ENCODE measurements at regions not wholly inside any gene's neighbourhood (a gene's known extent, or its start where the extent isn't known, plus 50 kb on each side); places are given as distances from the start of the nearest gene placed in this dataset.

DNA sequence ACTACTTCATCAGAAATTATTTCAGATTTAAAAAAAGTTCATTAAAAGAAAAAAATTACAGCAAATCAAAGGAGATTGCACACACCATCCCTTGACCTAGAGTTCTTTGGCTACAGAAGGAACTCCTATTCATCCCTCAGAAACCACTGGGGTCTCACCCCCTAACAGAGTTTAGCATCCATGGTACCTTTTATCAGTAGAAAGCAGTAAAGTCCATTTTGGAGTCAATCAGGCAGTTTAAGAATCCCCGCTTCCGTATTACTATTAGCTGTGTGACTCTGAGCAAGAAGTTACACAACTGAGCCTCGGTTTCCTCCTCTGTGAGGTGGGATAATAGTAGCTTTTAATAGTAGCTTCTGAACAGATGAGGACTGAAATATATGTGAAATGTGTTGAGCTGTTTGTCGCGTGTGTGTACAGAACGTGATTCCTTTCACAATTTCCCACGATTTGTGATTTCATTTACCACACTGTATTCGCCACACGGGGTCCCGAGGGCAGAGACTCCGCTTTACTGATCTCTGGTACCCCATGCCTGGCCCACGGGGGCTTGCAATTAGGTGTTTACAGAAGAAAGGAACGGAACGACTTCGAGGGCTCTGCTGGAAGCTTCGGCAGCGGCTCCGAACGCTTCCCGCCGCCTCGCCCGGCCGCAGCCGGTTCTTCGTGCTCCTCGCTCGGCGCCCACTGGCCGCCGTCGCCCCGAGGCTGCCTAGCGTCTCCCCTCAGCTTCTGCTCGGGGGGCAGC lies 72.5 kb upstream of the ZBED5 start:
- DNase-seq (ENCODE audit: low read depth in 3 of 3): no peak

DNA sequence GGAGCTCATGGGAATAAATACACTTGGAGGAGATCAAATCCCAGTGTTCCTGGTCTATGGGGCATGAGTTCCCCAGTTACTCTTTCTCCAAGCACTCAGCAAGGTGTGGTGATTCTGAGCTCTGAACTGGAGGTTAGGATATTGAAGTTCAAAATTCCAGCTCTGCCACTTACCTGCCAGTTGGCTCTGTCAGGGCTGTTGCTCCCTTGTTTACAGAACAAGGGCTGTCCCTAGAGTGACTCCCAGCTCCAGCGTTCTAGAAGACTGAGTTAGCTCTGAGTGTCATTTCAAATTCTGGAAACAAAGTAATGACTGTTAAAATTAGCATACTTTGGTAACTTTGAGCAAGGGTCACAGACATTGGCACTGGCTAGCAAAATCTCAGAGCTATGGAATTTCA lies 69.7 kb upstream of the ZBED5 start:
- no peak for DNase-seq (ENCODE audit: low read depth in 3 of 3)

DNA sequence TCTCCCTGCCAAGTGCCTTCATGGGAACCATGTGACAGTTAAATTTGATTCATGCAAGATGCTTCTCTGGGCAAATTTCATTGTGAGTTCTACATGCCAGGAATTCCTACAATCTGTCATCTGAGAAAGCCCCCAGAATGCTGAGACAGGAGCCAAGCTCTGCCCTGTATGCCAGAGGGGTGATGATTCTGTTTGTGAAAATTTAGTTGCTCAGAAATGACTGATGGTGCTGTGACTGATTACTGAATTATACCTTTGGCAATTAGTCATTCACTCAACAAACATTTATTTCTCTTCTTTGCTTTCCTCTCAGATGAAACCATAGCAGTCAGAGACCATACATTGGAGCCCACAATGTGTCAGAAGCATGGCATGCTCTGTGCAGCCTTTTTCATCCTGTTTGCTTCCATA lies 69.0 kb upstream of the ZBED5 start:
- no peak for DNase-seq (ENCODE audit: low read depth in 3 of 3)

DNA sequence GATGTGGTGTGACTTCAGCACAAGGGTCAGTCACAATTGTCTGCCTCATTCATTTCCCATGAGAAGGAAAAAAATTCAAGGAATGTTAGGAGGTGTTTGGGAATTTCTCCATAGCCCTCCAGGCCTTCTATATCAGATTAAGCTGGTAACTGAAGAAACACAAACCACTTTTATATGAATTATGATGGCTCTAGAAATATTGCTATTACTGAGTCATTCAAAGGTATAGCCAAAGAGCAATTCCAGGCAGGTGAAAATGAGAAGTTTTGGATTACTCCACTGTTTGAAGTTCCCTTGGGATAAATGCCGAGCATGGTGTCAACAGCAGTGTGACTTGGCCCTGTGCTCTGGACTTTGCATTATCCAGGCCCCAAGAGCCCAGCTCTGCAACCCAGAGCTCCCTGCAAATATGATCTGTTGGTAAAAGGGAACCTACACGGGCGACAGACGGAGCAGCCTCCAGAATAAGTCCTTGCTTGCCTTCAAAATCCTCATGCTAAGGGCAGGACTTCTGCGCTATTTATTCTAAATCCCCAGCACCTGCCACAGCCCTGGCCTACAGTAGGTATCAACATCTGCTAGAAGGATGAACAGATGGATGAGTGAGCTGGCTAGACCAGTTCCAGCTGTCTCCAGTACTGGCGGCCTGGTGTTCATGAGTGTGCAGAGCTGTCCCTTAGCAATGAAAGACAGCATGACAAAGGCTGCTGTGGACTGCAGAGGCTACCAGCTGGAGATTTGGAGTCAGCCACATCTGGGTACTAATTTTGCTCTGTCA lies 67.5 kb upstream of the ZBED5 start:
- no peak for DNase-seq (ENCODE audit: low read depth in 3 of 3)

DNA sequence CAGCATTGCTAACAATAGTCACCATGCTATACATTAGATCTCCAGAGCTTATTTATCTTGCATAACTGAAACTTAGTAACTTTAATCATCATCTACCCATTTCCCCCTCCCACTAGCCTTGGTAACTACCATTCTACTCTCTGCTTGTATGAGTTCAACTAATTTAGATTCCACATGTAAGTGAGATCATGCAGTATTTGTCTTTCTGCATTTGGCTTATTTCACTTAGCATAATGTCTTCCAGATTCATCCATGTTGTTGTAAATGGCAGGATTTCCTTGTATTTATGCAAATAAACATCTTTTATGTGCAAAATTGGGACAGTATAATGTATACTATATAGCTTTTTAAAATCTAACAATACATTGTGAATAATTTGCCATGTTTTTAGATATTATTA lies 66.0 kb upstream of the ZBED5 start:
- DNase-seq (ENCODE audit: low read depth in 3 of 3): no peak

DNA sequence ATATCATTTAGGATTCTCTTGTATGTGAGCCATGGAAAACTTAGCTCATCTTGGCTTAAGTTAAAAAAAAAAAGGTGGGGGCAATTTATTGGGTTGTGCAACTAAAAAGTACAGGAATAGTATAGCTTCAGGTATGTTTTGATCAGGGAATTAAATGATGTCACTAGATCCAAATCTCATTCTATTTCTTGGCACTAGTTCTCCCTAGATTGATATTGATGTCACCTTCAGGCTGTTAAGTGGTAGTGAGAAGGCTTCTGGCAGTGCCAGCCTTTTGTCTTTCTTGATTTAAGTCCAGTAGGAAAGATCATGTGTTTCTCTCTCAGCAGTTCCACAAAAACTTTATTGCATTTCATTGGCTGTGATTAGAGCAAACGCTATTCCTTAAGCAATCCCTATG lies 65.0 kb upstream of the ZBED5 start:
- no peak for DNase-seq (ENCODE audit: low read depth in 3 of 3)

DNA sequence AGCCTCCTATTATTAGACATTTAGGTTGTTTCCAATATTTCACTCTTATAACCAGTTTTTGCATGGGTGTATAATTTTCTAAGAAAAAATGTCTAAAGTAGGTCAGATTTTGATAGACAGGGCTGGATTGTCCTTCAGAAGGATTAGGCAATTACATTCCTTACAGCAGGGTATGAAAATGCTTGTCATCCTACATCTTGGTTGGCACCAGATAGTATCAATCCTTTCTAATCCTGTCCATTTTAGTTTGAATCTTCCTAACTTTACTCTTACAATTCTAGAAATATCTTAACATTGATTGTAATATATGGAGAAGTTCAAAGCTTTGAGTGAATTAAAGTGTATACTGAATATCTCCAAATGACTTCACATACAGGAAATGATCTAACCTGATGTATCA lies 63.0 kb upstream of the ZBED5 start:
- no peak for DNase-seq (ENCODE audit: low read depth in 3 of 3)

DNA sequence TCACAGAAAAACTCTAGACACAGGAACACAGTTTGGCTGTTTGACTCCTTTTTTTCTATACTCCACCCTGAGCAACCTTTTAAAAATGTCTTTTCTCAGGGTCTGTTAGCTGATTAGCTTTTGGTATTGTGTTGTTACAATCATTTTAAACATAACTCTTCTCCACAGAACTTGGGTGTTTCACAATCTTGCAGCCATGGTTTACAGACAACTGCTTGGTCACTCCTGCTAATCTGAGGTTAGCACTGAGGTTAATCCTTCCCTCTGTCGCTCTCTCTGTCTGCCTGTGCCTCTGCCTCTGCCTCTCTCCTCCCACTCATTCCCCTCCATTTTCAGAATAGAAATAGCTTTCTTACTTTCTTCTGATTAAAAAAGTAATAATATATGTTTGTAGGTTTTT lies 62.4 kb upstream of the ZBED5 start:
- no peak for DNase-seq (ENCODE audit: low read depth in 3 of 3)

DNA sequence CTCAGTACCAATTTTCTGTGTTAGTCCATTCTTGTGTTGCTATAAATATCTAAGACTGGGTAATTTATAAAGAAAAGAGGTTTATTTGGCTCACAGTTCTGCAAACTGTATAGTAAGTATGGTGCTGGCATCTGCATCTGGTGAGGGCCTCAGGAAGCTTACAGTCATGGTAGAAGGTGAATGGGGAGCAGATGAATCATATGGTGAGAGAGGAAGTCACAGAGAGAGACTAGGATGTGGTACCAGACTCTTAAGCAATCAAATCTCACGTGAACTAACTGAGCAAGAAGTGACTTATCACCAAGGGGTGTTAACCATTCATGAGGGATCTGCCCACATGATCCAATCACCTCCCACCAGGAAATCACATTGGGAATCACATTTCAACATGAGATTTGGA lies 60.8 kb upstream of the ZBED5 start:
- DNase-seq (ENCODE audit: low read depth in 3 of 3): no peak

DNA sequence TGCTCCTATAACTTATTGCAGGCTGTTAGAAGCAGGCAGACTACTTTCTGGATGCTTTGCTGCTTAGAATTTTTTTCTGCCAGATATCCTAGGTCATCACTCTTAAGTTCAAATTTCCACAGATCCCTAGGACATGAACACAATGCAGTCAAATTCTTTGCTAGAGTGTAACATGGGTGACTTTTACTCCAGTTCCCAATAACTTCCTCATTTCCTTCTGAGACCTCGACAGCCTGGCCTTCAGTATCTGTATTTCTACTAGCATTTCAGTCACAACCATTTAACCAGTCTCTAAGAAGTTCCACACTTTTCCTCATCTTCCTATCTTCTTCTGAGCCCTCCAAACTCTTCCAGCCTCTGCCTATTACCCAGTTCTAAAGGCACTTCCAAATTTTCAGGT lies 60.4 kb upstream of the ZBED5 start:
- no peak for DNase-seq (ENCODE audit: low read depth in 3 of 3)

DNA sequence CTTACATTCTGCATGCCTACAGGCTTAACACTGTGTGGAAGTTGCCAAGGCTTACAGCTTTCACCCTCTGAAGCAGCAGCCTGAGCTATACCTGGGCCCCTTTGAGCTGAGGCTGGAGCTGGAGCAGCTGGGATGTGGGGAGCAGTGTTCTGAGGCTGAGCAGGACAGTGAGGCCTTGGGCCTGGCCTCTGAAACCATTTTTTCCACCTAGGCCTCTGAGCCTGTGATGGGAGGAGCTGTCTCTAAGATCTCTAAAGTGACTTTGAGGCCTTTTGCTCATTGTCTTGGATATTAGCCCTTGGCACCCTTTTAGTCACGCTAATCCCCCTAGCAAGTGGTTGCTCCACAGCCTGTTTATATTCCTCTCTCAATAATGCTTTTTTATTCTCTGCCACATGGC lies 59.9 kb upstream of the ZBED5 start:
- DNase-seq (ENCODE audit: low read depth in 3 of 3): no peak

DNA sequence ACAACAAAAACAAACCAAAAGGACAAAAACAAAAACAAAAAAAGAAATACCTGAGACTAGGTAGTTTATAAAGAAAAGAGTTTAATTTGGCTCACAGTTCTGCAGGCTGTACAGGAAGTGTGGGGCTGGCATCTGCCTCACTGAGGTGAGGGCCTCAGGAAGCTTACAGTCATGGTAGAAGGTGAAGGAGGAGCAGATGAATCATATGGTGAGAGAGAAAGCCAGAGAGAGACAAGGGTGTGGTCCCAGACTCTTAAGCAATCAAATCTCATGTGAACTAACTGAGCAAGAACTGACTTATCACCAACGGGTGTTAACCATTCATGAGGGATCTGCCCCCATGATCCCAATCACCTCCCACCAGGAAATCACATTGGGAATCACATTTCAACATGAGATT lies 58.8 kb upstream of the ZBED5 start:
- no peak for DNase-seq (ENCODE audit: low read depth in 3 of 3)

DNA sequence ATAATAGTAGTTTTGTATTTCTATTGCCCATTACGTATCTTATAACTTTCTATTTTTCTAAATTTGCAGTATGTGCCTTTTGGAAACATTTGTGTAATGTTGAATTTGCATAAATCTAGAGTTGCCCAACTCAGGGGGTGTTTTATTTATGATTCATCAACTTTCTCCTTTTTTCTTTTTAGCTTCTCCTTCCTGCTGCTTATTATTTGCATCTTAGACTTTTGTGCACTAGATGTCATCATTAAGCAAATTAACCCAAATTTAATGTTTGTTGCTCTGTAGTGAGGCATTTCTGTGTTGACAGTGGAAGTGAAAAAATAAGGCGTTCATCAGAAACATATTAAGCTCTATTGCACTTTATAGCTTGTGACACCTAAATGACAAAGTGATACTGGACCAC lies 56.2 kb upstream of the ZBED5 start:
- no peak for DNase-seq (ENCODE audit: low read depth in 3 of 3)

DNA sequence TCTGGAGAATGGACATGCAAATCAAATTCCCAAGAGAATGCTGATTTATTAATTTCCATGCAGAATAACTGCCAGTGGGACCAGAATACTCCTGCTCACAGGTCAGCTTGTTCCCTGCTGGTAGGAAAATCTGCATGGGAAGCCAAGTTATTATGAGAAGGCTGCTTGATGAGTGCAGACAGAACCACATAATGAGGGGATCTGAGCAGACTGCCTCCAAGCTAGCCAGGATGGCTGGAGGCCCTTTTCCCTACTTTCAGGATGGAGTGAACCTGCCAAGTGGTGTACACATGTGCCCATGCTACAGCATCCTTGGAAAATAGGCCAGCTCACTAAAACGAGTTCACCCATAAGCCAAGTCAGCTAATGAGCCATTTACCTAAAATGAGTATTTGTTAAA lies 55.2 kb upstream of the ZBED5 start:
- no peak for DNase-seq (ENCODE audit: low read depth in 3 of 3)

DNA sequence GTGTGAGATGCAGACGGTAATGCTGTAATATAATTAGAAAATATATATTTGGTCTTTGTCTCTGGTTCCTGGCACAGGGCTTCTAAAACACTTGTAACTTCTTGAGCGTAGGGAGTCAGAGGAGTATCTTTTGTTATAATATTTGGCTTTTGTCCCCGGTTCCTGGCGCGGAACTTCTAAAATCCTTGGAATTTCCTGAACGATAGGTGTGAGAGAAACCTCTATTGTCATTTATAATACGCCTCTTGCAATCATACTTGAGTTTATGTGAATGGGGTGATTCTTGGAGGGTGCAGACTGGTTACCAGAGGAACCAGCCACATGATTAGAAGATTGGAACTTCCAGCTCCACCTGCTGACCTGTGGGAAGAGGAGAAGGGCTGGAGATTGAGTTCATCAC lies 54.1 kb upstream of the ZBED5 start:
- no peak for DNase-seq (ENCODE audit: low read depth in 3 of 3)

DNA sequence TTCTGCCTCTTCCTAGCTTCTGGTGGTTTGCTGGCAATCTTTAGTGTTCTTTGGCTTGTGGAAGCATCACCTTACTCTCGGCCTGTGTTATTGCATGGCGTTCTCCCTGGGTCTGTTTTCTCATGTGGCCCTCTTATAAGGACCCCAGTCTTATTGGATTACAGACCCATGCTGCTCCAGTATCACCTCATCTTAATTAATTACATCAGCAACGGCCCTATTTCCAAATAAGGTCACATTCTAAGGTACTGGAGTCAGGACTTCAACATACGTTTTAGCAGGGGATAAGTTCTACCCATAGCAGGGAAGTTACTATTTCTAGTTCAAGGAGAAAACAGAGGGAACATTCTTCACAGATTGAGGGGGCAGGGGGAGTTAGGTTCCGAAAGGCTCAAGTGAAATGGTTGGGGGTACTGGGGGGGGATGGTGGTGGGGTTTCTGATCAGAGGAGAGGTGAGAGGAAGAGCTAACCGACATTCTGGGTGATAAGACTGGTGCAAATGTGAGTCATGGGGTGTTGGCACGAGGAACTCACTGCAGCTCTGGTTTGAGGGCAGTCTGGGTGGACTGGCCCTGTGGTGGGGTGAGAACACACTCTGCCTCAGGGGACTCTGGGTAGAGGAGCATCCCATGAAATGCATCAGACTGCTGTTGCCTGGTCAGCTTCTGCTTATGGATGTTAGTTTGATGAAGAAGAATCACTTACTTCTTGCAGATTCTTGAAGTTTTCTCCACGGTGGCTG lies 51.5 kb upstream of the ZBED5 start:
- no peak for DNase-seq (ENCODE audit: low read depth in 3 of 3)

DNA sequence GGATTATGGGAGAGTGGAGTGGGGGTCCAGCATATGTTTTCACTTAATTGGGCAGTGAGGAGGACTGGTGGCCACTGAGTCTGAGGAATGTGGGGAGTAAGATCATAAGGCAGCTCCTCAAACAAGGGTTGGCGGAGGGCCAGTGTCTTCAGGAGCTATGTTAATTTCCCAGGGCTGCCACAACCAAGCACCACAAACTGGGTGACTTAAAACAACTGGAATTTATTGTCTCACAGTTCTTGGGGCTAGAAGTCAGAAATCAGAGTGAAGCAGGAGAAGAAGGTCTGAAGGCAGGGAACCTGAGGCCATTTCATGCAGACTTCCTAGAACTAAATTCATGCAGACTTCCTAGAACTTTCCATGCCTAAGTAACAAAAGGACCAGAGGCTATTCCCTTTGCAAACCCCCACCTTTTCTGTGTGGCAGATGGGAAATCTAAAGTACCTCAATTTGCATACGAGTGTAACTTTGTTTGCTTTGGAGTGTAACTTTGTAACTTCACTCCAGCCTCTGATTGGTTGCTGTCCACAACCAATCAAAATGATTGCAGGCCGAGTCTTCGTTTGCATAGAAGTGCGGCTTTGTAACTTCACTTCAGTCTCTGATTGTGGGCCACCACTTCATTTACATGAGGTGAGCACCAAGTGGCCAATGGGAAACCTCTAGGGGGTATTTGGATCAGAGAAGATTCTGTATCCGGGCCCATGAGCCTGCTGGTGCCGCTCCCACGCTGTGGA lies 50.5 kb upstream of the ZBED5 start:
- no peak for DNase-seq (ENCODE audit: low read depth in 3 of 3)
